HFFc6 (cell line): ENCODE measurements at regions not wholly inside any gene's neighbourhood (a gene's known extent, or its start where the extent isn't known, plus 50 kb on each side); places are given as distances from the start of the nearest gene placed in this dataset.

ENCODE experiments used
- DNase-seq: peaks from one replicate; pipeline ENCODE4 v3.0.0-alpha.2; 2018
- H3K27ac Mint-ChIP-seq: 2 replicates; pipeline ENCODE4 v1.8.0; 2020; ENCODE audit warnings: mild to moderate bottlenecking, mixed read lengths
- H3K27me3 Mint-ChIP-seq: 2 replicates; pipeline ENCODE4 v1.8.0; 2021; ENCODE audit warnings: mild to moderate bottlenecking, moderate library complexity, mixed read lengths; ENCODE audit not compliant: insufficient read depth
- H3K36me3 Mint-ChIP-seq: 2 replicates; pipeline ENCODE4 v1.8.0; 2021; ENCODE audit warnings: low read depth, mixed read lengths
- H3K4me1 Mint-ChIP-seq: 2 replicates; pipeline ENCODE4 v1.8.0; 2020; ENCODE audit warnings: low read depth, mixed read lengths
- H3K4me3 Mint-ChIP-seq: 2 replicates; pipeline ENCODE4 v1.8.0; 2020; ENCODE audit warnings: mild to moderate bottlenecking, moderate library complexity, mixed read lengths
- H3K9me3 Mint-ChIP-seq: 2 replicates; pipeline ENCODE4 v1.8.0; 2020; ENCODE audit warnings: mild to moderate bottlenecking, mixed read lengths
- TF ChIP-seq, protein P1 (sequence below): fragments of 200-600 bp; sonication (generic); IDR thresholded peaks from 2 replicates; pipeline ENCODE4 v1.5.0; 2021; ENCODE audit warnings: antibody characterized with exemption, mild to moderate bottlenecking

DNA sequence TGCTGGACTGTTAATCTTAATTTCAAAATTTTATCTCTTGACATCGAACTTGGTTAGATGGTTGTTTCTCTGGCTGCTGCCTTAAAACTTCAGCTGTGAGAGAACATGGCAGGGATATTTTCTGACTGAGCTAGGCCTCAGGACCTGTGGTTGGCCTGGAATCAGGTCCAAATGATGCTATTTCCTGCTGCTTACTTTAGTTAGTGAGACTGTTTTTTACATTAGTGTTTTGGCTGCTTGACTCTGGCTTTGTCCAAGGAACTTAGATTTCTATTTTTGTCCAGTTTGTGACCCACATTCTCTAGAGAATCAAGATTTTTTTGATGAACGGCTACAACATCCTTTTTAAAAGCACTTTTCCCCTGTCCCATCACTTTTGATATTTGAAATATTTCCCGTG lies 497.9 kb upstream of the SGO1 start:
- Mint-ChIP-seq H3K9me3 (no peaks in the 10 kb centered on the region; the same call in 1 of the 2 replicates), H3K36me3 (peaks cover 8% of the 10 kb centered on the region; the same call in 1 of the 2 replicates), H3K27me3 (no peaks in the 10 kb centered on the region), H3K27ac (peak overlapping the region; percentile 84), H3K4me1 (peaks cover 46% of the 10 kb centered on the region), H3K4me3 (peak overlapping the region; percentile 11; the same call in 1 of the 2 replicates)
- TF ChIP-seq, protein P1, sequence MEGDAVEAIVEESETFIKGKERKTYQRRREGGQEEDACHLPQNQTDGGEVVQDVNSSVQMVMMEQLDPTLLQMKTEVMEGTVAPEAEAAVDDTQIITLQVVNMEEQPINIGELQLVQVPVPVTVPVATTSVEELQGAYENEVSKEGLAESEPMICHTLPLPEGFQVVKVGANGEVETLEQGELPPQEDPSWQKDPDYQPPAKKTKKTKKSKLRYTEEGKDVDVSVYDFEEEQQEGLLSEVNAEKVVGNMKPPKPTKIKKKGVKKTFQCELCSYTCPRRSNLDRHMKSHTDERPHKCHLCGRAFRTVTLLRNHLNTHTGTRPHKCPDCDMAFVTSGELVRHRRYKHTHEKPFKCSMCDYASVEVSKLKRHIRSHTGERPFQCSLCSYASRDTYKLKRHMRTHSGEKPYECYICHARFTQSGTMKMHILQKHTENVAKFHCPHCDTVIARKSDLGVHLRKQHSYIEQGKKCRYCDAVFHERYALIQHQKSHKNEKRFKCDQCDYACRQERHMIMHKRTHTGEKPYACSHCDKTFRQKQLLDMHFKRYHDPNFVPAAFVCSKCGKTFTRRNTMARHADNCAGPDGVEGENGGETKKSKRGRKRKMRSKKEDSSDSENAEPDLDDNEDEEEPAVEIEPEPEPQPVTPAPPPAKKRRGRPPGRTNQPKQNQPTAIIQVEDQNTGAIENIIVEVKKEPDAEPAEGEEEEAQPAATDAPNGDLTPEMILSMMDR, result no peak
- peak; percentile 61 for DNase-seq

DNA sequence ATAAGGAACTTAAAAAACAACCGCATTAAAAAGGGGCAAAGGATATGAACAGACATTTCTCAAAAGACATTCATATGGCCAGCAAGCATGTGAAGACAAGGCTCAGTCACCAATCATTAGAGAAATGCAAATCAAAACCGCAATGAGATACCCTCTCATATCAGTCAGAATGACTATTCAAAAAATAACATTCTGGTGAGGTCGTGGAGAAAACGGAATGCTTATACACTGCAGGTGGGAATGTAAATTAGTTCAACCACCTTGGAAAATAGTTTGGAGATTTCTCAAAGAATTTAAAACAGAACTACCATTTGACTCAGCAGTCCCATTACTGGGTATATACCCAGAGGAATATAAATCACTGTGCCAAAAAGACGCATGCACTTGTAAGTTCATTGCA lies 496.6 kb upstream of the SGO1 start:
- H3K27ac Mint-ChIP-seq, result no peak overlapping the region
- H3K27me3 Mint-ChIP-seq, result no peaks in the 10 kb centered on the region
- TF ChIP-seq, protein P1, result no peak
- peaks cover 46% of the 10 kb centered on the region for H3K4me1 Mint-ChIP-seq
- DNase-seq, result no peak
- no peak overlapping the region for H3K4me3 Mint-ChIP-seq
- peaks cover 8% of the 10 kb centered on the region; the same call in 1 of the 2 replicates for H3K36me3 Mint-ChIP-seq
- H3K9me3 Mint-ChIP-seq, result no peaks in the 10 kb centered on the region

DNA sequence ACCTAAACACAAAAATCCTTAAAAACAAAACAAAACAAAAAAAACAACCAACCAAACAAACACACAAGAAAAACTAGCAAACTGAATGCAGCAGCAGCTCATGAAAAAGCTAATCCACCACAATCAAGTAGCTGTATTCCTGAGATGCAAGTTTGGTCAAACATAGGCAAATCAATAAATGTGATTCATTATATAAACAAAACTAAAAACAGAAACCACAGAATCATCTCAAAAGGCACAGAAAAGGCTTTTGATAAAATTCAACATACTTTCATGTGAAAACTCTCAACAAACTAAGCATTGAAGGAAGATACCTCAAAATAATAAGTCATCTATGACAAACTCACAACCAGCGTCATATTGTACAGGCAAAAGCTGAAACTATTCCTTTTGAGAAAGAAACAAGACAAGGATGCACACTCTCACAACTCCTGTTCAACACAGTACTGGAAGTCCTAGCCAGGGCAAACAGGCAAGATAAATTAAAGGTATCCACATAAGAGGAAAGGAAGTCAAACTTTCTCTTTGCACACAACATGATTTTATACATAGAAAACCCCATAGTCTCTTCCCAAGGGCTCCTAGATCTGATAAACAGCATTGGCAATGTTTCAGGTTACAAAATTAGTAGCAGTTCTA lies 495.1 kb upstream of the SGO1 start:
- H3K9me3 Mint-ChIP-seq, result no peaks in the 10 kb centered on the region
- H3K36me3 Mint-ChIP-seq, result no peaks in the 10 kb centered on the region
- H3K27ac Mint-ChIP-seq, result no peak overlapping the region; the same call in 1 of the 2 replicates
- DNase-seq, result no peak
- H3K4me1 Mint-ChIP-seq, result peaks cover 51% of the 10 kb centered on the region
- no peaks in the 10 kb centered on the region for H3K27me3 Mint-ChIP-seq
- no peak overlapping the region for H3K4me3 Mint-ChIP-seq
- TF ChIP-seq, protein P1, result no peak

DNA sequence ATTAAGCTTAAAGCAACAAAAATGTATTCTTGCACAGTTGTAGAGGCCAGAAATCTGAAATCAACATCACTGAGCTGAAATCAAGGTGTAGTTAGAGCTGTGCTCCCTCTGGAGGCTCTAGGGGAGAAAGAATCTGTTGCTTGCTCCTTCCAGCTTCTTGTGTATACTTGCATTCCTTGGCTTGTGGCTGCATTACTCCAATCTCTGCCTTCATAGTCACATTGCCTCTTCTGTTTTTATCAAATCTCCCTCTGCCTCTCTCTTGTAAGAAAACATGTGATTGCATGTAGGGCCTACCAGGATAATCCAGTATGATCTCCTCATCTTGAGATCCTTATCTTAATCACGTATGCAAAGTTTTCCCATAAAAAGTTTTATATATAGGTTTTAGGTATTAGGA lies 487.9 kb upstream of the SGO1 start:
- Mint-ChIP-seq H3K27ac (no peak overlapping the region), H3K4me3 (no peak overlapping the region), H3K9me3 (peaks cover 5% of the 10 kb centered on the region), H3K36me3 (peaks cover 8% of the 10 kb centered on the region), H3K27me3 (no peaks in the 10 kb centered on the region), H3K4me1 (peaks cover 19% of the 10 kb centered on the region)
- TF ChIP-seq, protein P1, result no peak
- DNase-seq, result no peak

DNA sequence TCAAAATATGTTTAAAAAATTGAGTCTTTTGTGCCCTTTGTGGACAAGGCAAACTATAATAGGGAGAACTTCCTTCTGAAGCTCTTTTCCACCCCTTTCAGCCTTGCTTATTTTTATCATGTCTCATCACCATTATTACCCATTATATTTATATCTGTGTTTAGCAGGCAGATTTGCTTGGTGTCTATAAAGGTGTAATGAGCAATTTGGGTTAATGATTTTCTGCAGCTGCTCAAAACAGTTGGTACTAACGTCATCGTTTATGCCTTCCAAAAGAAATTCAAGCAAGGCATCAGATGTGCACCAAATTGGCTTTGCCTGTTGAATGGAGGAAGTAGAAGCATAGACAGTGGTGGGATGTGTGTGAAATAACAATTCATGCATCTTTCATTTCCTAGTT lies 483.7 kb upstream of the SGO1 start:
- H3K4me3 Mint-ChIP-seq, result no peak overlapping the region
- TF ChIP-seq, protein P1, result no peak
- H3K27ac Mint-ChIP-seq, result no peak overlapping the region
- peaks cover 8% of the 10 kb centered on the region for H3K36me3 Mint-ChIP-seq
- H3K9me3 Mint-ChIP-seq, result peaks cover 5% of the 10 kb centered on the region; the same call in 1 of the 2 replicates
- no peak for DNase-seq
- no peaks in the 10 kb centered on the region; the same call in 1 of the 2 replicates for H3K27me3 Mint-ChIP-seq
- peaks cover 40% of the 10 kb centered on the region for H3K4me1 Mint-ChIP-seq
